ENCODE measurements at regions not wholly inside any gene's neighbourhood (a gene's known extent, or its start where the extent isn't known, plus 50 kb on each side); places are given as distances from the start of the nearest gene placed in this dataset.

- no peak for ATAC-seq
- no peaks in the 10 kb centered on the region for H3K4me1 Mint-ChIP-seq
- no peaks in the 10 kb centered on the region for H3K9me2 ChIP-seq (ENCODE audit: insufficient read depth)
- H3K36me3 ChIP-seq (ENCODE audit: insufficient read depth): no peaks in the 10 kb centered on the region
- H3K4me3 ChIP-seq: no peak overlapping the region
- peaks cover 75% of the 10 kb centered on the region for H3K9me3 Mint-ChIP-seq
- DNase-seq (ENCODE audit: low spot score): no peak
- H3K4me3 Mint-ChIP-seq: no peak overlapping the region
- H3K79me2 ChIP-seq (replicated peaks; ENCODE audit: insufficient read depth): no peaks in the 10 kb centered on the region
- H3K27me3 Mint-ChIP-seq (ENCODE audit: insufficient read depth, low read depth, poor library complexity): no peaks in the 10 kb centered on the region
- H3K27me3 ChIP-seq (ENCODE audit: insufficient read depth): no peaks in the 10 kb centered on the region
- no peak overlapping the region for H3K4me2 ChIP-seq
- no peaks in the 10 kb centered on the region for H4K20me1 ChIP-seq (replicated peaks; ENCODE audit: insufficient read depth)
- peaks cover 18% of the 10 kb centered on the region for H3K36me3 Mint-ChIP-seq (ENCODE audit: low read depth)
- H2AFZ ChIP-seq: no peak overlapping the region
- no peak overlapping the region for H3K27ac ChIP-seq (ENCODE audit: low read depth)
- H3K4me1 ChIP-seq (ENCODE audit: insufficient read depth): no peaks in the 10 kb centered on the region
- TF ChIP-seq POLR2AphosphoS5 (IDR thresholded peaks at IDR 0.05; ENCODE audit: low read depth) (no peak), EZH2phosphoT487 (IDR thresholded peaks at IDR 0.05; ENCODE audit: unreplicated experiment) (no peak), JUNB (IDR thresholded peaks at IDR 0.05; ENCODE audit: unreplicated experiment) (no peak), NANOG (IDR thresholded peaks at IDR 0.05; ENCODE audit: borderline replicate concordance) (no peak), CREB1 (CRISPR knock-in tag; IDR thresholded peaks at IDR 0.05; ENCODE audit: low read depth) (no peak), ZNF331 (CRISPR knock-in tag; IDR thresholded peaks at IDR 0.05; ENCODE audit: low read depth) (no peak), ETS1 (IDR thresholded peaks at IDR 0.05) (no peak), EZH2 (IDR thresholded peaks at IDR 0.05; ENCODE audit: low read depth, unreplicated experiment) (no peak), ZNF462 (CRISPR knock-in tag; IDR thresholded peaks at IDR 0.05) (no peak), REST (IDR thresholded peaks at IDR 0.05; ENCODE audit: unreplicated experiment) (no peak), CTCF (conservative IDR thresholded peaks at IDR 0.05; ENCODE audit: low read depth in 2 of 2) (no peak)
- H3F3A ChIP-seq (replicated peaks; ENCODE audit: low read depth): no peaks in the 10 kb centered on the region
- H3K27ac Mint-ChIP-seq: no peak overlapping the region
Measured at GRCh38 chr14:82488473-82488872, 954.8 kb upstream of the SEL1L start.

All from GM23338 (cell line).